ENCODE measurements at regions not wholly inside any gene's neighbourhood (a gene's known extent, or its start where the extent isn't known, plus 50 kb on each side); places are given as distances from the start of the nearest gene placed in this dataset.

DNA sequence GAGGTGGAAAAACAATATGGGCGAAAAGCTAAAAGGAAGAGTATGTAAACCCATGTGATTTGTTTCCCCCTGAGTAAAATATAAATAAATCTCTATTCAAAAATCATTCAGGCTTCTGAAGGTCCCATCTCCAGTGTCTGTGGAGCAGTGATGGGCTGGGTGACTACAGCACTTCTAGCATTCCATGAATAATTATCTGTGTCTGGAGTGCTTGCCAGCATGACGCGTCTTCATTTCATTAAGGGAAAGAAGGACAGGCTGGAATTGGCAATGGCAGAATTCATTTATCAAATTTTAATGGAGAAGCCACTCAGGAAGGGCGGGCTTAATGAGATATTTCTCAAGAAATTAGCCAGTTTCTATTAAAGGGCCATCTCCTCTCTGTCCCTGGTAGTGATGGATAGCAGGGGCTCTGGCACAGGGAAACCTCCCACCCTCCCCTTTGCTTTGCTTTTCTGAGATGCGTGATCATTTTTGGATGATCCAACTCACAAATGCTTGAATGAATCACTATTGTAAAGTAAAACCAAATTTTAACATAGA, 916.3 kb upstream of the SEL1L start:
- TF ChIP-seq, protein P1, sequence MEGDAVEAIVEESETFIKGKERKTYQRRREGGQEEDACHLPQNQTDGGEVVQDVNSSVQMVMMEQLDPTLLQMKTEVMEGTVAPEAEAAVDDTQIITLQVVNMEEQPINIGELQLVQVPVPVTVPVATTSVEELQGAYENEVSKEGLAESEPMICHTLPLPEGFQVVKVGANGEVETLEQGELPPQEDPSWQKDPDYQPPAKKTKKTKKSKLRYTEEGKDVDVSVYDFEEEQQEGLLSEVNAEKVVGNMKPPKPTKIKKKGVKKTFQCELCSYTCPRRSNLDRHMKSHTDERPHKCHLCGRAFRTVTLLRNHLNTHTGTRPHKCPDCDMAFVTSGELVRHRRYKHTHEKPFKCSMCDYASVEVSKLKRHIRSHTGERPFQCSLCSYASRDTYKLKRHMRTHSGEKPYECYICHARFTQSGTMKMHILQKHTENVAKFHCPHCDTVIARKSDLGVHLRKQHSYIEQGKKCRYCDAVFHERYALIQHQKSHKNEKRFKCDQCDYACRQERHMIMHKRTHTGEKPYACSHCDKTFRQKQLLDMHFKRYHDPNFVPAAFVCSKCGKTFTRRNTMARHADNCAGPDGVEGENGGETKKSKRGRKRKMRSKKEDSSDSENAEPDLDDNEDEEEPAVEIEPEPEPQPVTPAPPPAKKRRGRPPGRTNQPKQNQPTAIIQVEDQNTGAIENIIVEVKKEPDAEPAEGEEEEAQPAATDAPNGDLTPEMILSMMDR (conservative IDR thresholded peaks at IDR 0.05; ENCODE audit: low read depth in 2 of 2), result no peak
- TF ChIP-seq EZH2 (IDR thresholded peaks at IDR 0.05; ENCODE audit: low read depth, unreplicated experiment) (no peak), EZH2phosphoT487 (IDR thresholded peaks at IDR 0.05; ENCODE audit: unreplicated experiment) (no peak), CREB1 (CRISPR knock-in tag; IDR thresholded peaks at IDR 0.05; ENCODE audit: low read depth) (no peak)

Data from GM23338 (cell line).